ENCODE measurements at regions not wholly inside any gene's neighbourhood (a gene's known extent, or its start where the extent isn't known, plus 50 kb on each side); places are given as distances from the start of the nearest gene placed in this dataset.

DNA sequence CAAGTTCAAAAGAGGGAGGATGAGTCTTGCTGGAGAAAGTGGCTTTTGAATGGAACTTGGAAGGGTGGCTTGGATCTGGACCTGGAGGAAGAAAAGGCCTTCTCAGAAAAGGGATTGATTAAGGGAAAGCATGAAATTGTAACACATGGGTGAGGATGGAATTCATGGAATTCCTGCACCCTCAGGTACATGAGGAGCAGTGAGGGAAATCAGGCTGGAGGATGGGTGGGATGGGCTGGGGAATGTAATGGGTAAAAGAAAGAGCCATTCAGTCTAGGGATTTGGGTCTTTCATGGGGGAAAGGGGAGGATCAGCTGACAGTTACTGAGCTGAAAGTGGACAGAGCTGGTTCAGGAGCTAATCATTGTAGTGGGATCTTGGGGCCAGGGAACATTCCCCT lies 51.2 kb upstream of the HAAO start:
- TF ChIP-seq, protein P1, sequence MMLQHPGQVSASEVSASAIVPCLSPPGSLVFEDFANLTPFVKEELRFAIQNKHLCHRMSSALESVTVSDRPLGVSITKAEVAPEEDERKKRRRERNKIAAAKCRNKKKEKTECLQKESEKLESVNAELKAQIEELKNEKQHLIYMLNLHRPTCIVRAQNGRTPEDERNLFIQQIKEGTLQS (IDR thresholded peaks at IDR 0.05): no peak
- TF ChIP-seq YY1 (IDR thresholded peaks at IDR 0.05) (no peak), HNF4G (IDR thresholded peaks at IDR 0.05) (no peak), FOXA1 (IDR thresholded peaks at IDR 0.05) (no peak), SP1 (IDR thresholded peaks at IDR 0.05) (no peak), TAF1 (conservative IDR thresholded peaks at IDR 0.05) (no peak), RAD21 (IDR thresholded peaks at IDR 0.05) (no peak), NR2F2 (IDR thresholded peaks at IDR 0.05) (no peak), EGR1 (IDR thresholded peaks at IDR 0.05; ENCODE audit: low read depth in 2 of 2) (no peak)
- TF ChIP-seq, protein P2, sequence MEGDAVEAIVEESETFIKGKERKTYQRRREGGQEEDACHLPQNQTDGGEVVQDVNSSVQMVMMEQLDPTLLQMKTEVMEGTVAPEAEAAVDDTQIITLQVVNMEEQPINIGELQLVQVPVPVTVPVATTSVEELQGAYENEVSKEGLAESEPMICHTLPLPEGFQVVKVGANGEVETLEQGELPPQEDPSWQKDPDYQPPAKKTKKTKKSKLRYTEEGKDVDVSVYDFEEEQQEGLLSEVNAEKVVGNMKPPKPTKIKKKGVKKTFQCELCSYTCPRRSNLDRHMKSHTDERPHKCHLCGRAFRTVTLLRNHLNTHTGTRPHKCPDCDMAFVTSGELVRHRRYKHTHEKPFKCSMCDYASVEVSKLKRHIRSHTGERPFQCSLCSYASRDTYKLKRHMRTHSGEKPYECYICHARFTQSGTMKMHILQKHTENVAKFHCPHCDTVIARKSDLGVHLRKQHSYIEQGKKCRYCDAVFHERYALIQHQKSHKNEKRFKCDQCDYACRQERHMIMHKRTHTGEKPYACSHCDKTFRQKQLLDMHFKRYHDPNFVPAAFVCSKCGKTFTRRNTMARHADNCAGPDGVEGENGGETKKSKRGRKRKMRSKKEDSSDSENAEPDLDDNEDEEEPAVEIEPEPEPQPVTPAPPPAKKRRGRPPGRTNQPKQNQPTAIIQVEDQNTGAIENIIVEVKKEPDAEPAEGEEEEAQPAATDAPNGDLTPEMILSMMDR (IDR thresholded peaks at IDR 0.05; ENCODE audit: low read depth, low read length, missing input control): no peak
- TF ChIP-seq, protein P3, sequence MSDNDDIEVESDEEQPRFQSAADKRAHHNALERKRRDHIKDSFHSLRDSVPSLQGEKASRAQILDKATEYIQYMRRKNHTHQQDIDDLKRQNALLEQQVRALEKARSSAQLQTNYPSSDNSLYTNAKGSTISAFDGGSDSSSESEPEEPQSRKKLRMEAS (IDR thresholded peaks at IDR 0.05): no peak
- TF ChIP-seq, protein P4, sequence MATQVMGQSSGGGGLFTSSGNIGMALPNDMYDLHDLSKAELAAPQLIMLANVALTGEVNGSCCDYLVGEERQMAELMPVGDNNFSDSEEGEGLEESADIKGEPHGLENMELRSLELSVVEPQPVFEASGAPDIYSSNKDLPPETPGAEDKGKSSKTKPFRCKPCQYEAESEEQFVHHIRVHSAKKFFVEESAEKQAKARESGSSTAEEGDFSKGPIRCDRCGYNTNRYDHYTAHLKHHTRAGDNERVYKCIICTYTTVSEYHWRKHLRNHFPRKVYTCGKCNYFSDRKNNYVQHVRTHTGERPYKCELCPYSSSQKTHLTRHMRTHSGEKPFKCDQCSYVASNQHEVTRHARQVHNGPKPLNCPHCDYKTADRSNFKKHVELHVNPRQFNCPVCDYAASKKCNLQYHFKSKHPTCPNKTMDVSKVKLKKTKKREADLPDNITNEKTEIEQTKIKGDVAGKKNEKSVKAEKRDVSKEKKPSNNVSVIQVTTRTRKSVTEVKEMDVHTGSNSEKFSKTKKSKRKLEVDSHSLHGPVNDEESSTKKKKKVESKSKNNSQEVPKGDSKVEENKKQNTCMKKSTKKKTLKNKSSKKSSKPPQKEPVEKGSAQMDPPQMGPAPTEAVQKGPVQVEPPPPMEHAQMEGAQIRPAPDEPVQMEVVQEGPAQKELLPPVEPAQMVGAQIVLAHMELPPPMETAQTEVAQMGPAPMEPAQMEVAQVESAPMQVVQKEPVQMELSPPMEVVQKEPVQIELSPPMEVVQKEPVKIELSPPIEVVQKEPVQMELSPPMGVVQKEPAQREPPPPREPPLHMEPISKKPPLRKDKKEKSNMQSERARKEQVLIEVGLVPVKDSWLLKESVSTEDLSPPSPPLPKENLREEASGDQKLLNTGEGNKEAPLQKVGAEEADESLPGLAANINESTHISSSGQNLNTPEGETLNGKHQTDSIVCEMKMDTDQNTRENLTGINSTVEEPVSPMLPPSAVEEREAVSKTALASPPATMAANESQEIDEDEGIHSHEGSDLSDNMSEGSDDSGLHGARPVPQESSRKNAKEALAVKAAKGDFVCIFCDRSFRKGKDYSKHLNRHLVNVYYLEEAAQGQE (IDR thresholded peaks at IDR 0.05): no peak
- TF ChIP-seq, protein P5, sequence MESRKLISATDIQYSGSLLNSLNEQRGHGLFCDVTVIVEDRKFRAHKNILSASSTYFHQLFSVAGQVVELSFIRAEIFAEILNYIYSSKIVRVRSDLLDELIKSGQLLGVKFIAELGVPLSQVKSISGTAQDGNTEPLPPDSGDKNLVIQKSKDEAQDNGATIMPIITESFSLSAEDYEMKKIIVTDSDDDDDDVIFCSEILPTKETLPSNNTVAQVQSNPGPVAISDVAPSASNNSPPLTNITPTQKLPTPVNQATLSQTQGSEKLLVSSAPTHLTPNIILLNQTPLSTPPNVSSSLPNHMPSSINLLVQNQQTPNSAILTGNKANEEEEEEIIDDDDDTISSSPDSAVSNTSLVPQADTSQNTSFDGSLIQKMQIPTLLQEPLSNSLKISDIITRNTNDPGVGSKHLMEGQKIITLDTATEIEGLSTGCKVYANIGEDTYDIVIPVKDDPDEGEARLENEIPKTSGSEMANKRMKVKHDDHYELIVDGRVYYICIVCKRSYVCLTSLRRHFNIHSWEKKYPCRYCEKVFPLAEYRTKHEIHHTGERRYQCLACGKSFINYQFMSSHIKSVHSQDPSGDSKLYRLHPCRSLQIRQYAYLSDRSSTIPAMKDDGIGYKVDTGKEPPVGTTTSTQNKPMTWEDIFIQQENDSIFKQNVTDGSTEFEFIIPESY (IDR thresholded peaks at IDR 0.05): no peak

All from liver (tissue), 3 donors.